Endometrium (tissue), 2 donors: ENCODE measurements at regions not wholly inside any gene's neighbourhood (a gene's known extent, or its start where the extent isn't known, plus 50 kb on each side); places are given as distances from the start of the nearest gene placed in this dataset.
"Not testable (repeated sequence)": the region's sequence is repeated elsewhere in the genome, so short reads cannot be mapped to it uniquely, and the experiment has no call there.

Experiments
- FAIRE-seq: peaks from 2 replicates; lab custom pipeline; 2012; peaks lifted over from hg19 to GRCh38; lab: Jason Lieb, UNC
- donor health status: control.
- donor health status: control.

DNA sequence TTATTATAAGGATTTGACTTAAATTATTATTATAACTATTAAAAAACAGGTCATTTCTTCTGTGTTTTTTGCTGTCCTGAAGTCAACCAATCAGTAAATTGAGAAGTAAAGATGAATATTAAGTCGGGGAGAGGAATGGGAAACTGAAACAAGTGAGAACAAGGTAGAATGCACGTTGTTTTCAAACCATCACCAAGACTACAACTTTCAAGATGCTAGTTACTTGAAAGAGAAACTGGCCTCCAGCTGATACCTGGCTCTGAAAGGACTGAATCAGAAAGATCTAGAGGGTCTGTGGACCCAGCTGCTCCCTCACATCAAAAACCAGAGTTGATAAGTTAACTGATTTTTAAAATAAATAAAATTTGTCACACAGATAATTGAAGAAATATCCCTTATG, 1301.5 kb upstream of the ATXN8OS start:
- FAIRE-seq, result no peak

DNA sequence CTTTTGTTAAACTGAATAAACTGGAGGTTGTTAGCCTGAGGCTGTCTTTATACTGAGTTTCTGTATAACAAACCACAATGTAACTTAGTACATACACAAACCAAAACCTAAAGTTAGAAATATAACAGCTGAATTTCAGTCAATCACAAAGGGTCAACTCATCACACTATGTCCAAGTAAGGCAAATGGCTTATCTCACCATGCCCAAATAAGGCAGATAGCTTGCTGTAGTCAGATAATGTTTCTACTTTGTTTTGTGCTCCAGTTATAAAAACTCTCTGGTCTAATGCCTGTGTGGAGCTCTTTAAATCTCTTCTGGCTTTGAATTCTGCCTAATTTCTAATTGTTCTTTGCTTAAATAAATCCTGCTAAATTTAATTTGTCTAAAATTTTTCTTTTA, 1323.4 kb upstream of the ATXN8OS start:
- FAIRE-seq, result no peak

DNA sequence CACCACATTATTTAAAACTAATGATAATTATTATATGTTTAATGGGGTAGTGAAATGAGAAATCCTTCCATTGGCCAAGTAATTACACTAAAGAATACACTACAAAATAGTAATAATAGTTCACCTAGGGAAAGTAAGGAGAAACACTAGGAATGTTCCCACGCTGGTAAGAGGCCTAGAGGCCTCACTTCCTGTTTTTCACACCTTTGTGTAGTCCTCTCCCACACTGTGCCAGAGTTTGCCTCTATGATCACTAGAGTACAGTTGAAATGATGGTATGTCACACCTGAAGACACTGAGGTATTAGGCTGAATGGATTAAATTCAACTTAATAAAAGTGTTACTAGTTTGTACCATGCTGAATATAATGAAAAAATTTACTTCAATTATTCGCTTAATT, 1348.0 kb upstream of the ATXN8OS start:
- no peak for FAIRE-seq

DNA sequence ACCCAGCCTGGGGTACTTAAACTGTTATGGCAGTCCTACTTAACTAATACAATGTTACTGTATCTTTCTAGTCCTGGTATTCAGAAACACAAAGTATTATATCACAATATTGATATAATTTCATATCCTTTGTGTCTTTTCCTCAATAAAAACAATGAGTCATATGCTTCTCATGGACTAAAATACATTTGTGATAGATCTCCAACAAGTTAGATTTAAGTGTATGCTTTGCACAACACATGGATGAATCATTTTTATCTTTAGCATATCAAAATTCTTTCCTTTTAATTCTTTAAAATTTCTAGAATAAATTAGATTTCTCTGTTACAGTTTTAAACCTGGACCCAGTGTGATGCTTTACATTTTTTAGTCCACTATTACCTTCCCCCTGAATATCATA, 1357.8 kb upstream of the ATXN8OS start:
- no peak for FAIRE-seq

DNA sequence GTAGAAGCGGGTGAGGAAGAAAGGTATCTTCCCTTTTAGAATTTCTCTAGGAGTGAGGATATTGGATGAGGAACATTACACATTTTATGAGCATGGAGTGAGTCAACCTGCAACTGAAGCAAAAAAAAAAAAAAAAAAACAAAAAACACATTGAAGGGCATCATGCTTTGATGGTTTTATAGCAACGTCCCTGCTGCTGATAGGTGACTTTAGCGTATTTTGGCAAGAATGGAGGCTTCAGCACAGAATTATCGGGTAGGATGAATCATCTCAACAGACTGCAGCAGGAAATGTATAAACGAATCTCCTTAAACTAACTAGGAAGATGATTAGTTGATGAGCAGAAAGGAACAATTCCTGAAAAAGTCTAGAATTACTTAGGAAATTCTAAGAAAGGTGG, 1359.6 kb upstream of the ATXN8OS start:
- FAIRE-seq, result no peak

DNA sequence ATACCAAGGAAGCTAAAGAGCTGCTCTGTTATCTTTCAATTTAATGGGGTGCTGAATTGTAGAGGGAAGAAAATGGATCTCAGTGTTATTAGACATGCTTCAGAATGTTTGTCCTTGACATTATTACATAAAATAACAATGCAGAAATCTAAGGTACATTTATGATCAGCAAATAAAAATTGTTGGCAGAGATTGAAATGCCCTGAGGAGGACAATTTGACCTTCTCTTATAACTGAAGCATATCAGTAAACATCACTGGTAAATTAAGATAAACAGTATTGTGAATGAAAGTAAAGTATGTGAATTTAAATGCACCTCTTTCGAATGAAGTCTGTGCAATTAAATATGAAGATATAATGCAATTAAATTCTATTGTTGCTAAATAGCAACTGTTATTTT, 1362.1 kb upstream of the ATXN8OS start:
- peak; percentile 97 for FAIRE-seq

DNA sequence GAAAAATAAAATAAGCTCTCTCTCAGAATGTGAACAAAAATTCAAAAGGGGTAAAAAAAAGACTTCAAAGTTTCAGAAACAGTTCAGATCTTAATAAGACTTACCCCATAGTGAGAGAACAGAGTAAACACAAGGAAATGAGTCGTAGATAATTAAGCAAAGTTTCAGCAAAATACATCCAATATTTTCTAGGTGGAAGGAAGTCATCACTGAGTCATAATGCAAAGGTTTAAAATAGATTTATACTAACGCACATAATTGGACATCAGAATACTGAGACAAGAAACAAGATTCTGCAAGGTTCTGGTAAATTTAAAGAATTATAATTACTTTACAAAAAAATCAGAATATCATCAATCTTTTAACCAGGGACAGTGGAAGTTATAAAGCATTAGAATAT, 1370.7 kb upstream of the ATXN8OS start:
- no peak for FAIRE-seq

DNA sequence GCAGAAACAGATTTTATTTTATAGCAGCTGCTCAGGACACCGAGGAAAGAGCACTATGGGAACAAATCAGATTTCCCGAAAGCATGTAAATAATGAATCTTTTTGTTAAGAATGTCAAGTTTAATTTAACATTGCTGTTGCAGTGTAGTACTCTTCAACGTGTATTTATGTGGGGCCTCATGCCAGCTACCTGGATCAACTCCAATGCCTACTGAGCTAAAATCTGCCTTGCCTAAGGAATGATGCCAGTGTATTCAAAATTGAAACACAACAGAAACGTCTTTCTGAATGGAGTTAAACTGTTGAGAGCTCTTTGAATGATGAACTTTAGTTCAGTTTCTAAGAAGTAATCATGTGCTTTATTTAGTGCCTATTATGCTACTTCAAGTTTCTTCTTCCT, 1379.8 kb upstream of the ATXN8OS start:
- FAIRE-seq, result no peak

DNA sequence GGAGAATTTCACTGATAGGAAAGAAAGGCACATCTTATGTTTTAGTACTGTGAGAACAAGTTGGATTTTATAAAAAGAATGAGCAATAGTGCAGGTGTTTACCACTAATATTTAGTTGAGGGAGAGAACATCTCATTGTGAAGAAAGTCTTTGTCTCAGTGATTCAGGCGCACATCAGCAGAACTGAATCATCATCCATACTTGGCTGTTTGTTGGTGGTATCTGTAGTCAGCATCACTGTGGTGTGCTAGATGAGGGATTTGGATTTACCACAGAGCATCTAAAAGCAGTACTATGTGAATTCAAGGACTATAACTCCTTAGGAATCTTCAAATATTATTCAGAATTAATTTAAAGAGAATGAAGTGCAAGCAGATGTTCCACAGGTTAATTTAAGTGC, 1380.5 kb upstream of the ATXN8OS start:
- FAIRE-seq, result no peak

DNA sequence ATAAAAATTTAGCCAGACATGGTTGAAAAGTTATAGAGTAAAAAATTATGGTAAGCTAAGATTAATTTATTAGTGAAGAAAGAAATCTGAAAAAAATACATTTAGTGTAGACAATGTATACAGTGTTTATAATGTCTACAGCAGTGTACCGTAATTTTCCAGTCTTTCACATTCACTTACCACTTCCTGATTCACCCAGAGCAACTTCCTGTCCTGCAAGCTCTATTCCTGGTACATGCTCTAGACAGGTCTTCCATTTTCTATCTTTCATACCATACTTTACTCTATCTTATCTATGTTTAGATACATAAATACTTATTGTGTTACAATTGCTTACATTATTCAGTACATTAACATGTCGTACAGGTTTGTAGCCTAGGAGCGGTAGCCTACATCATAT, 1387.8 kb upstream of the ATXN8OS start:
- FAIRE-seq, result no peak

DNA sequence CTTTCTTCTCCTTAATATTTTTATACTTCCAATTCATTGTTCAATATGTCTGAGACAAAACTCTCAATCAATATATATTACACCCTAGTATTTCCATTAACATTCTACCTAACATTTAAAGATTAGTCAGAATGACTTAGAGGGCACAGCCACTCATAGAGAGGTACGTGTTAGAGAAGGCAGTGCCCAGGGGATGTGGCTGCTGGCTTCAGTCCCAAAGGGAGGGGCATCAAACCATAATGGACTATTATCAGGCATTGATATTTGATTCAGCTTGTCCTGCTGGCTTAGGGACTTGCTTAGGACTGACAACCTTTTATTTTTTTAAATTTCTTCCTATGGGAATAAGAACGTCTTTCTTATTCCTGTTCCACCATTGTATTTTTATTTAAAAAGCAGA, 1392.0 kb upstream of the ATXN8OS start:
- no peak for FAIRE-seq

DNA sequence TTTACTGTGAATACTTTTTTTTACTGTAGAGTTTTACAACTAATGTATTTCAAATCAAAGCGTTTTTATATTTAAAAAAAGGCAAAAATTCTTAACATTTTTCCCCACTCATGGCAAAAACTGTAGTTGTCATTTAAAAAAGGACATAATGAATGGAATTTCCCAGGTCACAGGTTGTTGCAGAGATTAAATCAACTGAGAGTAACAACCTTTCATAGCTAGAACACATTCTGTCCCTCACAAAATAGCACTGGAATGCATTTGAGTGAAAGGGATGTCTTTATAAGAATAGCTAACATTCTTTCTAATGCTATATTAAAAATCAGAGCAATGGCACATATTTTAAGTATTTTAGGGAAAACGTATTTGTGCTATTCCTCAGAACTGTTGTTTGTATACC, 1393.3 kb upstream of the ATXN8OS start:
- no peak for FAIRE-seq

DNA sequence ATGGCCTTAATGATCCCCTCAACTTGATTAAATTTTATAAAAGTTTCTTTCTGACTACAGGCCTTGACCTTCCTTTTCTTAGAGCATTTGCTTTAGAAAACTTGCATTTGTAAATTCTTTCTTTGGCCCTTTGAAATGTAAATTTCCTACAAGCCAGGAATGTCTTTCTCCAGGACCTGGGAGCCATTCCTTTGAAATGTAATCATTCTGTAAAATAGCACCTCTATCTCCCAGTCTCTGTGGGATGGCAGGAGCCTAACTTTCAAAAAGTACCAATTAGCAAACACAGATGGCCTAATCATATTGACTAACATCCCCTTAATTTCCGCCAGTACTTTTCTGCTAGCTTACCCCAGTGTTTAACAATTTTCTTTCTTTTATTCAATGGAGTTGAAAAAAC, 1394.2 kb upstream of the ATXN8OS start:
- no peak for FAIRE-seq

DNA sequence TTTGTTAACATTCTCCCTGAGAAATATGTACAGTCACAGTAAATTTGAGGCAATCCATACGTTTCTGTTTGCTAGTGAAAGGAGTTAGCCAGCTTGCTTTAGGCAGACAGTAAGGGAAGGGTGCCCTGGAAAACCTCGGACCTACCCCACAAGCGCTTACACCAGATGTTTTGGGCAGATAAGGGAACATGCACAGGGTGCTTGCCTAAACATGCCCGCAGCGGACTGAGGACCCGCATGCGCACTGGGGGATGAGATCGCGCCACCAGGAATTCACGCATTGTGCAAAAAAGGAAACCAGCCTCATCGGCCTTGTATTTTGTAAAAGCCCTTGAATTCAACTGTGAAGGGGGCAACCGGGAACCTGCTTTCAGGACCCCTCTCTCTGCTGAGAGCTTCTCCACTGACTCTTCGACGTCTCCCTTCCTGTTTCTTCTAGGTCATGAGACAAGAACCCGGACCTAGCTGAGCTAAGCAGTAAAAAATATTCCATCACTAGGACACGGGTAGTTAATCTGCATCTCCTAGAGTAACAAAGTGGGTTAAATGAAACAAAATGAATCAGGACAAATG, 1399.2 kb upstream of the ATXN8OS start:
- no peak for FAIRE-seq

DNA sequence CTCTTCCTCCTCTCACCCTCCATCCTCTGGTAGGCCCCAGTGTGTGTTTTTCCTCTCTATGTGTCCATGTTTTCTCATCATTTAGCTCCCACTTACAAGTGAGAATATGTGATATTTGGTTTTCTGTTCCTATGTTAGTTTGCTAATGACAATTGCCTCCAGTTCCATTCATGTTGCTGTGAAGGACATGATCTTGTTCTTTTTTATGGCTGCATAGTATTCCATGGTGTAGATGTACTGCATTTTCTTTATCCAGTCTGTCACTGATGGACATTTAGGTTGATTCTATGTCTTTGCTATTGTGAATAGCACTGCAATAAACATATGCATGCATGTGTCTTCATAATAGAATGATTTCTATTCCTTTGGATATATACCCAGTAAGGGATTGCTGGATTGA, 1401.6 kb upstream of the ATXN8OS start:
- FAIRE-seq, result not testable (repeated sequence)

DNA sequence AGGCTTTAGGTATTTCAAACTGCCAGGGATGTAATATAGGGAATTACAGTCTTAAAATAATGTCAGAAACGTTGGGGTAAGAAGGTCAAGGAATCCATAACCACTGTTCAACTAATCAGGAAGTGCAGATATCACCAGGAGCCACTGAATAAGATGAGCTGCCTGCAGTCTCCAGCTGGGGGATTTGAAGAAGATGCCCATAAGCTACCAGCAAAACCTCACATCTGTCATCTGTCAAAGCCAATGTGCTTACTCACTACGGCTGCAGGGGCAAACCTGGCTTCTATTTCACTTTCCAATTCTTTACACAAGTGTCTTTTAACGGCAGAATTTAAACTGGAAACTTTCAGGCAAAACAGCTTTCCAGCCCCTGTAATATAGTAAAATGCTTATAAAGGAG, 1410.1 kb upstream of the ATXN8OS start:
- no peak for FAIRE-seq

DNA sequence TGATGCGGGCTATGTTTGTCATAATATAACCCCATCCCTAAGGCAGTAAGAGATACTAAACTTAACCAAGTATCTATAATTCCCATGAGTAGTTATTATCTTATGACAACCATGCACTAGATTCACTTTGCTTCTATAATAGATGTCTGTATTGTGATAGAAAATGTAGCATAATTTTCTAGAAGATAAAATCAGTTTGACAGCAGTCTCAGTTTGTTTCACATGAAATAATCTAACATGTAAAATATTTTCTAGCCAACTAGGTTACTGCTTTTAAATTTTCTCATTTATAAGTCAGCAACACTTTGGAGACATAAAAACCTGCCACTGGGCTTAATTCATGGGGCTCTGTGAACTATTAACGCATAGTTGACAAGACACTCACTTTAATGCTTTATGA, 1410.7 kb upstream of the ATXN8OS start:
- FAIRE-seq, result no peak

DNA sequence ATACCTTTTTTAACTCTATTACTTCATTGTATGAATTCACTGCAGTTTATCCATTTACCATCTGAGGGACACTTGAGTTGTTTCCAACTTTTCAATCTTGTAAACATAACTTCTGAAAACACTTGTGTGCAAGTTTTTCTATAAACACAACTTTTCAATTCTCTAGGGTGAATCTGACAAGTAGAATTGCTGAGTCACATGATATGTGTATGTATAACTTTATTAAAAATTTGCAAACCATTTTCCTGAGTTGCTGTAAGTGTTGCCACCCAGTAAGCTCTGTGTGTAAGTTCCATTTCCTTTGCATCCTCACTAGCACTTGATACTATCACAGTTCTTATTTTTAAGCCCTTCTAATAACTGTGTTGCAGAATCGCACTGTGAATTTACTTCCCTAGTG, 1415.6 kb upstream of the ATXN8OS start:
- no peak for FAIRE-seq

DNA sequence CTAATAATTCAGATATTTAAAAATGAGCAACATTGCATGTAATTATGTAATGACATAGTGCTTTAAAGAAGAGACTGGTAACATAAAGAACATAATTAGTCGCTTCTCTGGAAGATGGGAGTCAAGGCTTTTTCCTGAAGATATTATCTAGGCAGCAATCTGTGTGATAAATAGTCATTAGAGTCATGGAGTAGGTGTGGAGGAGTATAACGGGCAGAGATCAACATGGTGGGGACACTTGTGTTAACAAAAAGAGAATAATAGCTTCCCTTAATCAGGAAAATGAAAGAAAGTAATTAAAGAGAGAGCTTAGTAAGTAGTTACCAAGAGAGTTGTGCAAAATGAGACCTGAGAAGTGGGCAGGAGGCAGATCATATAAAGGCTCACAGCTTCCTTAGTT, 1417.1 kb upstream of the ATXN8OS start:
- FAIRE-seq, result no peak

DNA sequence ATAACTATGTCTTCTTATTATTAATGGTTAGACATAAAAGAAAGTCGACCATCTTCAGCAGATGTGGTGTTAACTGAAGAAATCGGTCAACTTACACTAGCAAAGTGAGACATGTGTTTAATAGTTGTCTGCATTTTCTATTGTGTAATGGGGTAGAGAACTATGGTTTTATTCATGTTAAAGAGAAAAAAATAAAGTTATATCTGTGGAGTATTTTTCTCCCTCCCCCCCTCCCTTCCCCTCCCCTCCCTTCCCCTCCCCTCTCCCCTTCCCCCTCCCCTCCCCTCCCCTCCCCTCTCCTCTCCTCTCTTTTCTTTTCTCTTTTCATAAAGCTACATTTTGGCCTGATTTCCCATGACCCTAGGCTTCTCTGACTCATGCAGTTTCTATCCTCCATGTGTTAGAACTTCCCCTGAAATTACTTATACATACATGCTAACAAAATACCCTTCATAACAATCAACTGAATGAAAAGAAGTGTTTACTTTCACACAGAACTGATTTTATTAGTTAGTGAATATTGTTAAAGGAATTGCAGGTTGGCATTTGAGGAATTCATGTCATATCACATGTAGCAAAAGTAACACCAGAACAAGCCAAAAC, 1431.0 kb upstream of the ATXN8OS start:
- FAIRE-seq, result no peak

DNA sequence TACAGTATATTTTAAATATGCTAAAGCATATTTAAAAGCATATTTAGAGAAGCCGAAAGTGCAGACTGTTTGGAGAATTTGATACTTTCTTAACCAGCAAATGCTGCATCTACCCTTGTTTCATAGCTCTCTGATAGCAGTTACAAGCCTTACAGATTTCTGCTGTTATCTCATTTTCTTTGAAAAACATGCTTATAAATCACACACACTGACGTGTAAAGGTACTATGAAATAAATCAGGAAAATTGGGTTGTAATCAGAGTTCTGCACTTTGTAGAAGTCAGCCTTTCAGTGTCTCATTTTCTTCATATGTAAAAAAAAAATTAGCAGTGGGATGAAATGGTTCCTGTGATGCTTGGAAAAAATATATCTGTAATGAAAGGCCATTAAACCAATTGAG, 1432.4 kb upstream of the ATXN8OS start:
- no peak for FAIRE-seq

DNA sequence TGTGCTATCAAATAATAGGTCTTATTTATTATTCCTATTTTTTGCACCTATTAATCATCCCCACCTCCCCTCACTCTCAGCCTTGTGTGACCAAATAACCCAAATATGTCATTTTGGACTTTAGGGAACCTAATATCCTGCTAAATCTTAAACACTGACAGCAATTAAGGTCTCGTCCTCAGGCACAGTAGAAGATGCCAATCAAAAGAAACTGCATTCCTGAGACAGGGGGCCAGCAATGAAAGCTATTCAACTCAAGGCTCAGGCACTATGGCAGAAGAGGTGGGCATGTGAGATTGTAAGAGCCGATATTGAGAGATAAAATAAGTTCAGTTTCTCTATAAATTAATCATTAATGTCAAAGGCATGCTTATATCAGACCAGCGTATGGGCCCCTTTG, 1437.7 kb upstream of the PCDH9 start:
- no peak for FAIRE-seq

DNA sequence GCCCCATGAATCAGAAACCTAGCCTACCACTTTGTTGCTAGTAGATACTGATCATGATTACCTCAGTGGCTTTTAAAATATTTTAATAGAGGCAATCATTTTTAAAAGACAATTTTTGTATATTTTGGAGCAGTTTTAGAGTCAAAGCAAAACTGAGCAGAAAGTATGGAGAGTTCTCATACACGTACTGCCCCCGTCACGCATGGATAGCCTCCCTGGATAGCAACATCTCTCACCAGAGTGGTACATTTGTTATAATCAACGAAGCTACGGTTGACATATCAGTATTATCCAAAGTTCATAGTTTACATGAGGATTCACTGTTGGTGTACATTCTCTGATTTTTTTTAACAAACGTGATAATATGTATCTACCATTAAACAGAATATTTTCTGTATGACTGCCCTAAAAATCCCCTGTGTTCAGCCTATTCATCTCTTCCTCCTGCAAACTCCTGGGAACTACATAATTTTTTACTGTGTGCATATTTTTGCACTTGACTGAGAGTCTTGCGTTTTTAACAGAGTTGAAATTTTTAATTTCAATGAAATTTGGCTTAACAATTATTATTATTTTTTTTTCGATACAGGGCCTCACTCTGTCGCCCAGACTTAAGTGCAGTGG, 1436.8 kb upstream of the PCDH9 start:
- no peak for FAIRE-seq

DNA sequence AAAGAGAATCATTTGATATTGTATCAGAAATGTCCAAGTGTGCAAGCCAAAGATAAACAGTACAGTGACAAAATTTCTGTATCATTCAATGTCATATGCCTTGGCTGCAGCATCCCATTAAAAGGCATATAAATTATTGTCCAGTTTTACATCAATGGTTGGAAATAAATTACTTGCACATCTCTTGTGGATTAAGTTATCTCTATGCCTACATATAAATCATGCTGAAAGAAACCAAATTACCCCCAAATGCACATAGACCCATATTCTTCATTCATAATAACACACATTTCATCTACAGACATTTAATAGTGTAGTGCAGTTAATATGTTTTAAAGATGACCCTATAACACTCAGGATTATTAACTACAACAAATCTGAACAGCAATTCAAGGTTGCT, 1415.7 kb upstream of the PCDH9 start:
- FAIRE-seq, result no peak
